Testis (tissue), 2 donors: ENCODE measurements at regions not wholly inside any gene's neighbourhood (a gene's known extent, or its start where the extent isn't known, plus 50 kb on each side); places are given as distances from the start of the nearest gene placed in this dataset.

Experiments used
- CTCF ChIP-seq, 3 experiments: fragments of 450-650 bp in 2 of 3; fragments of 200-600 bp in 1 of 3; sonication (generic) in 1 of 3; IDR thresholded peaks; one replicate each; pipeline ENCODE4 v1.5.1; 2016 to 2019; ENCODE audit warnings: antibody characterized with exemption in 3 of 3, mild to moderate bottlenecking in 2 of 3, moderate library complexity in 1 of 3
- POLR2A ChIP-seq: fragments of 450-650 bp; IDR thresholded peaks from one replicate; pipeline ENCODE4 v1.6.1; 2017; ENCODE audit warnings: antibody characterized with exemption, mild to moderate bottlenecking, moderate library complexity

- no peak for TF ChIP-seq CTCF (IDR thresholded peaks at IDR 0.05)
- TF ChIP-seq POLR2A = no peak
Measured at GRCh38 chr15:95676500-95676899, 654.0 kb upstream of the NR2F2 start.
